ENCODE measurements at regions not wholly inside any gene's neighbourhood (a gene's known extent, or its start where the extent isn't known, plus 50 kb on each side); places are given as distances from the start of the nearest gene placed in this dataset.

DNA sequence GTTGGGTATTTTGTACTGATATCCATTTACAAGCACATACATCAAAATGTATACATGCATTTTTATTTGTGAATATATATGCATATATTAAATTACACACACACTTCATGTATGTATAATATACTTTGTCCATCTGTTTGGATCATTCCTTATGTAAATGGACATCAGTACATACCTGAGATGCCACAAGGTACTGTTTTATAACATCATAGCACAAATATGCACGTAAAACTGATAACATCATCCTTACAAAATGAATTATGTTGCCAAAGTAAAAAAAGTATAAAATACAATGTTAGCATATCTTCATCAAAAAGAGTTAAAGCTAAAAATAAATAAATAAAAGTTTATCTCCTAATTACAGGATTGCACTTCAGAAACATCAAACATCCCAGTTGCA is 634.8 kb upstream of the UBE2E2 start:
- Mint-ChIP-seq H3K4me3 (no peak overlapping the region), H3K9me3 (no peaks in the 10 kb centered on the region)
- TF ChIP-seq, protein P1, sequence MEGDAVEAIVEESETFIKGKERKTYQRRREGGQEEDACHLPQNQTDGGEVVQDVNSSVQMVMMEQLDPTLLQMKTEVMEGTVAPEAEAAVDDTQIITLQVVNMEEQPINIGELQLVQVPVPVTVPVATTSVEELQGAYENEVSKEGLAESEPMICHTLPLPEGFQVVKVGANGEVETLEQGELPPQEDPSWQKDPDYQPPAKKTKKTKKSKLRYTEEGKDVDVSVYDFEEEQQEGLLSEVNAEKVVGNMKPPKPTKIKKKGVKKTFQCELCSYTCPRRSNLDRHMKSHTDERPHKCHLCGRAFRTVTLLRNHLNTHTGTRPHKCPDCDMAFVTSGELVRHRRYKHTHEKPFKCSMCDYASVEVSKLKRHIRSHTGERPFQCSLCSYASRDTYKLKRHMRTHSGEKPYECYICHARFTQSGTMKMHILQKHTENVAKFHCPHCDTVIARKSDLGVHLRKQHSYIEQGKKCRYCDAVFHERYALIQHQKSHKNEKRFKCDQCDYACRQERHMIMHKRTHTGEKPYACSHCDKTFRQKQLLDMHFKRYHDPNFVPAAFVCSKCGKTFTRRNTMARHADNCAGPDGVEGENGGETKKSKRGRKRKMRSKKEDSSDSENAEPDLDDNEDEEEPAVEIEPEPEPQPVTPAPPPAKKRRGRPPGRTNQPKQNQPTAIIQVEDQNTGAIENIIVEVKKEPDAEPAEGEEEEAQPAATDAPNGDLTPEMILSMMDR (conservative IDR thresholded peaks at IDR 0.05), result no peak

DNA sequence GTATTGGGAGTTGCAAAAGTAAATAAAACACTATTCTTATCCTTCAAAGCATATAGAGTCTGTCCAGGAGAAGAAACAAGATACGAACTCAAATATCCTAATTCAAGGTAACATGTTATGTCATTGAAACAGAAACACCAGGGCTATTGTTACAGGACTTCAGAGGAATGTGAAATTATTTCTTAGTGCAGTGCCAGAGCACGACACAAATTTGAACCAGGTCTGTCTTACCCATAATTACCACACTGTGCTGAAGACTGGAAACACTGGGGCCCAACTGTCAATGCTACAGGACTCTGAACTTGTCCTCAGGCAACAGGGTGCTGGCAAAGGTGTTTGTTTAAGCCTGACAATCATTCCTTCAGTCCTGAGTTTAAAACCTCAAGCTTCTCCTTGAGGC is 633.6 kb upstream of the UBE2E2 start:
- Mint-ChIP-seq H3K4me3 (no peak overlapping the region), H3K27me3 (peaks cover under 1% of the 10 kb centered on the region)
- TF ChIP-seq, protein P1 (conservative IDR thresholded peaks at IDR 0.05), result no peak

More for the DNA sequence above, 634.8 kb upstream of the UBE2E2 start:
- Mint-ChIP-seq H3K27ac (no peak overlapping the region), H3K27me3 (peaks cover 6% of the 10 kb centered on the region), H3K4me1 (ENCODE audit: unreplicated experiment) (peaks cover 6% of the 10 kb centered on the region), H3K36me3 (no peaks in the 10 kb centered on the region)
- DNase-seq (ENCODE audit: extremely low spot score, unreplicated experiment), result no peak

DNA sequence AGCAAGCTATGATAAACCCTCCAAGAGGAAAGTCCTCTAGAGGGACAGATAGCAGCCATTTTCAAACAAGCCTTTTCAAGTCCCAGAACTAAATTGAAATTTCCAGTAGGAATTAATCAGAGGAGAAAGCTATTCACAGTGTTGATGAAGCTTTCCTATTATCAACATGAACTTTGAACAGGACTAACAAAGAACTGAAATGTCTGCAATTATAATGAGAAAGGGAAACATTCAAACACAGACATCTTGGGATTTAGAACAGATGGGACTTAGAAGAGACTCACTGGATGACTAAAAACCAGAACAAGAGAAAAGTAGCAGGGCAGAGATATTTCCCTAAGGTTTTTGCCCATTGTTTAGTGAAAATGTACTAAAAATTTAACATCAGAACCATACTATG is 622.1 kb upstream of the UBE2E2 start:
- Mint-ChIP-seq H3K9me3 (peaks cover 2% of the 10 kb centered on the region), H3K4me1 (ENCODE audit: unreplicated experiment) (peaks cover 7% of the 10 kb centered on the region), H3K27ac (no peak overlapping the region), H3K27me3 (no peaks in the 10 kb centered on the region), H3K4me3 (no peak overlapping the region), H3K36me3 (no peaks in the 10 kb centered on the region)
- TF ChIP-seq, protein P1 (conservative IDR thresholded peaks at IDR 0.05), result no peak
- DNase-seq (ENCODE audit: extremely low spot score, unreplicated experiment), result no peak

More for the DNA sequence above, 633.6 kb upstream of the UBE2E2 start:
- Mint-ChIP-seq H3K9me3 (no peaks in the 10 kb centered on the region), H3K4me1 (ENCODE audit: unreplicated experiment) (peaks cover 6% of the 10 kb centered on the region), H3K36me3 (no peaks in the 10 kb centered on the region), H3K27ac (no peak overlapping the region)
- DNase-seq (ENCODE audit: extremely low spot score, unreplicated experiment), result no peak

DNA sequence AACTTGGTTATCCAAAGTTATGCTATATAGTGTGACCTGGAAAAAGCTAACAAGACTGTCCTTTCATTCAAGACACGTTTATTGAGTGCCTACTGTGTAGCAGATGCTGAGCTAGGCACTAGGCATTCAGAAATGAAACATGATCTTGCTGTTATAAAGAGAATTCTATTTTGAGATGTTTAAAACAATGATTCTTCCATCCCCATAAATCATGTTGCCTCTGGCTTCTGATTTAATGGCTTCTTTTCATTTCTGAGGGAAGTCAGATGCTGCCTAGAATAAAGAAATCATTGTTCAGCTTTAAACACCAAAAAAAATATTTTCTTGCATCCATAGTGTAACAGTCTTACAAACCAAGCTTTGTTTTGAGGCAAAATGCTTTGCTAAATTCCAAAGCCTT is 620.9 kb upstream of the UBE2E2 start:
- H3K27me3 Mint-ChIP-seq, result no peaks in the 10 kb centered on the region
- no peaks in the 10 kb centered on the region for H3K36me3 Mint-ChIP-seq
- DNase-seq (ENCODE audit: extremely low spot score, unreplicated experiment), result no peak
- TF ChIP-seq, protein P1 (conservative IDR thresholded peaks at IDR 0.05), result no peak
- no peaks in the 10 kb centered on the region for H3K9me3 Mint-ChIP-seq
- no peak overlapping the region for H3K4me3 Mint-ChIP-seq
- peaks cover 9% of the 10 kb centered on the region for H3K4me1 Mint-ChIP-seq (ENCODE audit: unreplicated experiment)
- no peak overlapping the region for H3K27ac Mint-ChIP-seq

DNA sequence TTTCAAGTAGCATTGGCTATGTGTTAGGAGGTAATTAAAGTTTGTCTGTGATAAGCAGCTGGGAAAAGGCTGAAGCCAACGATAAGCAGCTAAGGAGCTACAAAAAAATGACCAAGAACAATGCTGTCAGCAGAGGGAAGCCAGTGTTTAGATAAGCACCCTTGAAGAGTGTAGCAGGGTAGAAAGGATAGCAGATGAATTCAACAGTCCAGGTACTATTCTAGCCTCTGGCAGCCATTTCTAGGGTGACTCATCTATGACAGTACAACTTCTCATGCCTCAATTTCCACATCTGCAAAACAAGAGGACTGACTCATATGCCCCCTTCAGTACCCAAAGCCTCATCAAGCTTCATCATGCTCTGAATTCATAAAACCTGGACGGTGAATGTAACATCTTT is 617.6 kb upstream of the UBE2E2 start:
- Mint-ChIP-seq H3K27ac (no peak overlapping the region), H3K27me3 (peaks cover 6% of the 10 kb centered on the region), H3K36me3 (no peaks in the 10 kb centered on the region), H3K4me1 (ENCODE audit: unreplicated experiment) (peaks cover 9% of the 10 kb centered on the region), H3K9me3 (no peaks in the 10 kb centered on the region), H3K4me3 (no peak overlapping the region)
- DNase-seq (ENCODE audit: extremely low spot score, unreplicated experiment), result no peak
- TF ChIP-seq, protein P1 (conservative IDR thresholded peaks at IDR 0.05), result no peak

DNA sequence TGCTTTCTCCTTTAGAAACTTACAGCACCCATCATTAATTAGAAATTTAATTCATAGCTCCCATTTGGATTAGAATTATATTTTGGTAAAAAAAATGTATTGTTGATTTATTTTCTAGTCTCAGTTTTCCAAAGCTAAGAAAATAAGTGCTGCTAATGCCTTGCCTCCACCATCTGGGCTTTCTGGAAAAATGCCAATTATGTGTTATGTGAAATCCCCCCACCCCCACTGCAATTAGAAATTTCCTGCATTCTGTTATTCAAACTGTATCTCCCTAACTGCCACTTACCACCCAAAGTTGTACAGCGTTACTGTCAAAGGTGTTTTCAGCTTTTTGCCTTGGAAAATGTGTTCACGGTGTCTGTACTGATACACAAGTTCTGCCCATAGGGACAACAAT is 617.2 kb upstream of the UBE2E2 start:
- H3K4me3 Mint-ChIP-seq, result no peak overlapping the region
- H3K4me1 Mint-ChIP-seq (ENCODE audit: unreplicated experiment), result peaks cover 9% of the 10 kb centered on the region
- DNase-seq (ENCODE audit: extremely low spot score, unreplicated experiment), result no peak
- TF ChIP-seq, protein P1 (conservative IDR thresholded peaks at IDR 0.05), result no peak
- no peaks in the 10 kb centered on the region for H3K9me3 Mint-ChIP-seq
- H3K36me3 Mint-ChIP-seq, result no peaks in the 10 kb centered on the region
- H3K27ac Mint-ChIP-seq, result no peak overlapping the region
- peaks cover 6% of the 10 kb centered on the region for H3K27me3 Mint-ChIP-seq
